H1 (cell line): ENCODE measurements at regions not wholly inside any gene's neighbourhood (a gene's known extent, or its start where the extent isn't known, plus 50 kb on each side); places are given as distances from the start of the nearest gene placed in this dataset.

Source experiments
- CHD7 ChIP-seq: fragments of 300-600 bp; sonication (generic); IDR thresholded peaks from 2 replicates; pipeline ENCODE4 v1.7.1; 2012; ENCODE audit warnings: low read length, moderate library complexity, mild to moderate bottlenecking, inconsistent platforms; ENCODE audit not compliant: insufficient replicate concordance
- EP300 ChIP-seq, 2 experiments: IDR thresholded peaks; 1 replicate in 1 of 2; 2 replicates in 1 of 2; pipeline ENCODE4 v1.6.1; 2011 to 2012; ENCODE audit warnings: low read depth in 2 of 2, low read length in 2 of 2, mild to moderate bottlenecking in 2 of 2, borderline replicate concordance in 1 of 2, inconsistent platforms in 1 of 2, moderate library complexity in 1 of 2
- HDAC2 ChIP-seq, 2 experiments: fragments of 300-600 bp in 1 of 2; sonication (generic) in 1 of 2; IDR thresholded peaks; 2 replicates each; pipeline ENCODE4 v1.6.1; 2011 to 2012; ENCODE audit warnings: low read depth in 2 of 2, low read length in 2 of 2, mild to moderate bottlenecking in 2 of 2, moderate library complexity in 2 of 2, borderline replicate concordance in 1 of 2, inconsistent platforms in 1 of 2
- MAFK ChIP-seq: IDR thresholded peaks from 2 replicates; pipeline ENCODE4 v1.6.1; 2012; ENCODE audit warnings: low read depth, mild to moderate bottlenecking, improper control_type of control experiment, low read length
- SUZ12 ChIP-seq: fragments of 200-600 bp; sonication (generic); IDR thresholded peaks from 2 replicates; pipeline ENCODE4 v1.6.1; 2012; ENCODE audit warnings: mild to moderate bottlenecking, inconsistent platforms, low read length, moderate library complexity, mixed read lengths
- TAF1 ChIP-seq: IDR thresholded peaks from 2 replicates; pipeline ENCODE4 v1.6.1; 2011; ENCODE audit warnings: mild to moderate bottlenecking, low read depth, low read length

- TF ChIP-seq CHD7: no peak
- no peak for TF ChIP-seq EP300 (IDR thresholded peaks at IDR 0.05; ENCODE audit: borderline replicate concordance in 1 of 2, low read depth in 2 of 2, low read length in 2 of 2)
- TF ChIP-seq MAFK: no peak
- TF ChIP-seq SUZ12: no peak
- no peak for TF ChIP-seq HDAC2 (IDR thresholded peaks at IDR 0.05; ENCODE audit: borderline replicate concordance in 1 of 2, low read depth in 2 of 2, low read length in 2 of 2)
- TF ChIP-seq TAF1: no peak
These were observed 418.7 kb upstream of the CADM1 start (continued) for GRCh38 chr11:115922876-115923275.
